IgD-negative memory B cell (primary cell): ENCODE measurements at regions not wholly inside any gene's neighbourhood (a gene's known extent, or its start where the extent isn't known, plus 50 kb on each side); places are given as distances from the start of the nearest gene placed in this dataset.
"Not testable (repeated sequence)": the region's sequence is repeated elsewhere in the genome, so short reads cannot be mapped to it uniquely, and the experiment has no call there.

Experiments
- H3K27ac Mint-ChIP-seq, 3 donors: one replicate each; pipeline ENCODE4 v1.8.0; 2020 to 2022; ENCODE audit warnings: mild to moderate bottlenecking in 3 of 3, mixed read lengths in 3 of 3, moderate library complexity in 1 of 3
- H3K27me3 Mint-ChIP-seq: one replicate; pipeline ENCODE4 v1.8.0; 2021; ENCODE audit warnings: mixed read lengths
- H3K36me3 Mint-ChIP-seq: one replicate; pipeline ENCODE4 v1.8.0; 2020; ENCODE audit warnings: mild to moderate bottlenecking, mixed read lengths
- H3K4me1 Mint-ChIP-seq, 3 donors: one replicate each; pipeline ENCODE4 v1.8.0; 2020 to 2022; ENCODE audit warnings: mixed read lengths in 3 of 3, mild to moderate bottlenecking in 1 of 3
- H3K4me3 Mint-ChIP-seq, 4 donors: one replicate each; pipeline ENCODE4 v1.8.0; 2020 to 2022; ENCODE audit warnings: mild to moderate bottlenecking in 4 of 4, mixed read lengths in 4 of 4, moderate library complexity in 3 of 4
- H3K9me3 Mint-ChIP-seq, 3 donors: one replicate each; pipeline ENCODE4 v1.8.0; 2020 to 2021; ENCODE audit warnings: mixed read lengths in 3 of 3, mild to moderate bottlenecking in 1 of 3

DNA sequence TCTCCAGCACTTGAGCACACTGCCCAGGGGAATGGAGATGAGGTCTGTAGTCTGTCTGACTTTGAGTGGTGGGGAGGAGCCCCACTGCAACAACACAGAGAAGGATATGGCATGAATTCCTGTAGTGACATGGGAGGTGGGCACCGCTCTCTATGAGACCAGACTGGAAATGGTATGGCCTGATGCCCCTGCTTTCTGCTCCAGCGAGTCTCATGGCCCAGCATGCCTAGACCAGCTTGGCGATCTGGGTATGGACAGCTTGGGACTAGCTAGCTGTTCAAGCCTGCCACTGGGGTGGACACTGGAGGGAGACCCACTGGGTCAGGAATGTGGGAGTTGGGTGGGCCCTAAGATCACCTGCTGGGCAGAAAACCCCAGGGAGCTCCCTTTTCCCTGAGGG is 477.8 kb upstream of the SEL1L start:
- Mint-ChIP-seq H3K27ac (no peak overlapping the region), H3K9me3 (peaks cover 3 to 21% (median 20%) of the 10 kb centered on the region in 3 donors), H3K27me3 (no peaks in the 10 kb centered on the region), H3K4me3 (no peak overlapping the region), H3K4me1 (no peaks in the 10 kb centered on the region), H3K36me3 (no peaks in the 10 kb centered on the region)

DNA sequence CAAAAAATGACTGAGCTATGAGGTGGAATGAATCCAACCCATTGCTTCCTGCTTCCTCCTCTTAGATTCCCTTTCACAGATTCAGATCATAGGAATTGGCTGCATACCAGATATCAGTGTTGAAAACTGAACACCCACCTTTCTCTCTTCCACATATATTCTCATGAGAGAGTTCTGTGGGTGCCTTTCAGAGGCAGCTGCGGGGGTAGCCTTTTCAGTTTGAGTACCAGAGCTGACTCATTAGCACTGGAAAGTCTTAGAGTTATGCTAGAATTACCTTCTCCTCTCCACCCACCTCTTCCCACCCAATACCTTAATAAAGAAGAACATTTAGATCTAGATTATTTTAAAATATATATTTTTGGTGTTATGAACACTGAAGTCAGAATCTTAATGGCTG is 495.4 kb upstream of the SEL1L start:
- peaks cover 2% of the 10 kb centered on the region for H3K36me3 Mint-ChIP-seq

GRCh38 chr14:82035397-82035796 is 501.7 kb upstream of the SEL1L start:
- Mint-ChIP-seq H3K4me1 (no peaks in the 10 kb centered on the region), H3K4me3 (no peak overlapping the region), H3K36me3 (no peaks in the 10 kb centered on the region), H3K27ac (no peak overlapping the region), H3K9me3 (peaks cover 0 to 5% (median 5%) of the 10 kb centered on the region in 3 donors), H3K27me3 (no peaks in the 10 kb centered on the region)

More for the DNA sequence above, 495.4 kb upstream of the SEL1L start:
- H3K27me3 Mint-ChIP-seq, result no peaks in the 10 kb centered on the region
- peaks cover 14 to 33% (median 16%) of the 10 kb centered on the region in 3 donors for H3K9me3 Mint-ChIP-seq
- H3K4me1 Mint-ChIP-seq, result no peaks in the 10 kb centered on the region
- no peak overlapping the region for H3K27ac Mint-ChIP-seq
- H3K4me3 Mint-ChIP-seq, result no peak overlapping the region

- not testable (repeated sequence) for H3K4me3 Mint-ChIP-seq, H3K27me3 Mint-ChIP-seq, H3K36me3 Mint-ChIP-seq, H3K4me1 Mint-ChIP-seq, H3K27ac Mint-ChIP-seq, H3K9me3 Mint-ChIP-seq
These were observed 504.4 kb upstream of the SEL1L start for GRCh38 chr14:82038066-82038465.

DNA sequence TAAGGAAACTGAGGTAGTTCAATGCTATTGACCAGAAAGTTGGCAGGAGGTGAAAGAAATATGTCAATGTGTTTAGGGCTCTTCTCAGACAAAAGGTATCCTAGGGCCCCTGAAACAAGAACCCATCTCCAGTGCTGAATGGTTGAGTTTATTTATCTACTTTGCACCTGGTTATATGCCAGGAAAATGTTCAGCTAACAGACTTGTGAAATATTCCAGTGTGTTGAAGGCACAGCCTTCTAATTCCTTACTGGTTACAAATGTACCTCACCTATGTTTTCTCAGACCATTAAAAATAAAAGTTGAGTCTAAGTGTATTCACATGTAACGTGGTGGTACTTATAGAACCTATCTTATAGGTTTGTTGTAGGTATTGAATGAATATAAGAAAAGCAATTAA is 511.7 kb upstream of the SEL1L start:
- Mint-ChIP-seq H3K27me3 (no peaks in the 10 kb centered on the region), H3K36me3 (no peaks in the 10 kb centered on the region), H3K27ac (no peak overlapping the region), H3K4me3 (no peak overlapping the region), H3K9me3 (peaks cover 2 to 16% (median 10%) of the 10 kb centered on the region in 3 donors), H3K4me1 (peaks cover 0 to 2% (median 0%) of the 10 kb centered on the region in 3 donors)

- no peaks in the 10 kb centered on the region for H3K27me3 Mint-ChIP-seq
- peaks cover 2 to 19% (median 6%) of the 10 kb centered on the region in 3 donors for H3K9me3 Mint-ChIP-seq
- no peaks in the 10 kb centered on the region for H3K36me3 Mint-ChIP-seq
- H3K4me3 Mint-ChIP-seq, result no peak overlapping the region
- H3K27ac Mint-ChIP-seq, result no peak overlapping the region
- peaks cover 0 to 2% (median 0%) of the 10 kb centered on the region in 3 donors for H3K4me1 Mint-ChIP-seq
These were observed 513.0 kb upstream of the SEL1L start for GRCh38 chr14:82046512-82047226.

GRCh38 chr14:82047777-82048470 is 514.3 kb upstream of the SEL1L start:
- Mint-ChIP-seq H3K4me1 (peaks cover 0 to 2% (median 0%) of the 10 kb centered on the region in 3 donors), H3K4me3 (no peak overlapping the region), H3K9me3 (peaks cover 2 to 18% (median 6%) of the 10 kb centered on the region in 3 donors), H3K27me3 (no peaks in the 10 kb centered on the region), H3K36me3 (no peaks in the 10 kb centered on the region), H3K27ac (no peak overlapping the region)

DNA sequence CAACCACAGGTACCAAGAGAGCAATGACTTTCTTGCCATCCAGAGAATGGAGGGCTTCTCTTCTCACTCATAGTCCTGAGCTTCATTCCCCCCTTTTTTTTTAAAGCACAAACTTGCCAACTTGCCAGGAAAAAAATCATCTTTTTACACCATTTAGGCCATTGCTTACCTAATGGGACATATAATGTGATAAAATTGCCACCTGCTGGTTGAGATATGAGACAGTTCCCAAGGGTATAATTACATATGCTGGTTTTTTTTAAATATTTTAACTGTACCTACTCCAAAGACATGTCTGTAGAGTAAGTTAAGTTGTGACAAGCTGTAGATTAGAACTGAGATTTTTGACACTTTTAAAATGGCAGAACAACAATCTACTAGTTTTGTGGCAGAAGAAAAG is 519.1 kb upstream of the SEL1L start:
- Mint-ChIP-seq H3K4me3 (no peak overlapping the region), H3K27ac (no peak overlapping the region), H3K27me3 (no peaks in the 10 kb centered on the region), H3K4me1 (peaks cover 0 to 2% (median 0%) of the 10 kb centered on the region in 3 donors), H3K36me3 (no peaks in the 10 kb centered on the region), H3K9me3 (peaks cover 0 to 14% (median 5%) of the 10 kb centered on the region in 3 donors)

GRCh38 chr14:82055515-82056115 is 522.0 kb upstream of the SEL1L start:
- peaks cover 0 to 13% (median 4%) of the 10 kb centered on the region in 3 donors for H3K9me3 Mint-ChIP-seq
- no peak overlapping the region for H3K4me3 Mint-ChIP-seq
- no peaks in the 10 kb centered on the region for H3K36me3 Mint-ChIP-seq
- no peaks in the 10 kb centered on the region for H3K4me1 Mint-ChIP-seq
- no peak overlapping the region for H3K27ac Mint-ChIP-seq
- H3K27me3 Mint-ChIP-seq, result no peaks in the 10 kb centered on the region

DNA sequence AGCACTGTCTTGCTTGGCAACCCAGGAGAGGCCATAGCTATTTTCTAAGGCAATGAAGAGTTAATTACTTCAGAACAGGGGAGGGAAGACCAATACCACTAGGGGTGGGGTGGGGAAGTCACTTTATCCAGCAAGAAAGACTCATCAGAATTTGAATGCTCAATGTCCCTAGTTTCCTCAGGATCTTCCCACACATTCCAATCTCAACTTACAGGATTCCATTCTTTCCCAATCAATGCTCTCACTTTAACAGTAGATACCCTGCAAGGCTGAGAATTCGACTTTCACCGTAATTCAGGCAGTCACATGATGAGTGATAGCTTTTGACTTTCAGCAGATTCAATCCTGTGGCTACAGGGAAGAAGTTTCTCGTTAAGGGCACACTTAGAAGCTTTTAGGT is 526.6 kb upstream of the SEL1L start:
- H3K27ac Mint-ChIP-seq, result no peak overlapping the region
- no peaks in the 10 kb centered on the region for H3K4me1 Mint-ChIP-seq
- no peak overlapping the region for H3K4me3 Mint-ChIP-seq
- H3K9me3 Mint-ChIP-seq, result peaks cover 4 to 29% (median 4%) of the 10 kb centered on the region in 3 donors
- no peaks in the 10 kb centered on the region for H3K27me3 Mint-ChIP-seq
- no peaks in the 10 kb centered on the region for H3K36me3 Mint-ChIP-seq

- Mint-ChIP-seq H3K9me3 (peaks cover 2 to 11% (median 11%) of the 10 kb centered on the region in 3 donors), H3K36me3 (peaks cover 3% of the 10 kb centered on the region), H3K27me3 (no peaks in the 10 kb centered on the region)
These were observed 533.7 kb upstream of the SEL1L start for GRCh38 chr14:82067221-82067875.

GRCh38 chr14:82070040-82070439 is 536.4 kb upstream of the SEL1L start:
- H3K27me3 Mint-ChIP-seq, result no peaks in the 10 kb centered on the region
- H3K36me3 Mint-ChIP-seq, result peaks cover 3% of the 10 kb centered on the region
- no peak overlapping the region for H3K4me3 Mint-ChIP-seq
- H3K4me1 Mint-ChIP-seq, result no peaks in the 10 kb centered on the region
- H3K27ac Mint-ChIP-seq, result peak overlapping the region in 1 of 3 donors; percentile 13
- H3K9me3 Mint-ChIP-seq, result peaks cover 0 to 8% (median 2%) of the 10 kb centered on the region in 3 donors

More at GRCh38 chr14:82067221-82067875, 533.7 kb upstream of the SEL1L start:
- no peaks in the 10 kb centered on the region for H3K4me1 Mint-ChIP-seq
- H3K4me3 Mint-ChIP-seq, result no peak overlapping the region
- H3K27ac Mint-ChIP-seq, result no peak overlapping the region

GRCh38 chr14:82070753-82071152 is 537.1 kb upstream of the SEL1L start:
- Mint-ChIP-seq H3K9me3 (peaks cover 2 to 5% (median 4%) of the 10 kb centered on the region in 3 donors), H3K4me3 (no peak overlapping the region), H3K27ac (no peak overlapping the region), H3K36me3 (peaks cover 3% of the 10 kb centered on the region), H3K27me3 (no peaks in the 10 kb centered on the region), H3K4me1 (no peaks in the 10 kb centered on the region)

GRCh38 chr14:82073547-82073946 is 539.9 kb upstream of the SEL1L start:
- H3K36me3 Mint-ChIP-seq, result no peaks in the 10 kb centered on the region
- peaks cover 0 to 5% (median 2%) of the 10 kb centered on the region in 3 donors for H3K9me3 Mint-ChIP-seq
- H3K4me3 Mint-ChIP-seq, result peak overlapping the region in 1 of 4 donors; percentile 3
- no peaks in the 10 kb centered on the region for H3K4me1 Mint-ChIP-seq
- no peak overlapping the region for H3K27ac Mint-ChIP-seq
- no peaks in the 10 kb centered on the region for H3K27me3 Mint-ChIP-seq

DNA sequence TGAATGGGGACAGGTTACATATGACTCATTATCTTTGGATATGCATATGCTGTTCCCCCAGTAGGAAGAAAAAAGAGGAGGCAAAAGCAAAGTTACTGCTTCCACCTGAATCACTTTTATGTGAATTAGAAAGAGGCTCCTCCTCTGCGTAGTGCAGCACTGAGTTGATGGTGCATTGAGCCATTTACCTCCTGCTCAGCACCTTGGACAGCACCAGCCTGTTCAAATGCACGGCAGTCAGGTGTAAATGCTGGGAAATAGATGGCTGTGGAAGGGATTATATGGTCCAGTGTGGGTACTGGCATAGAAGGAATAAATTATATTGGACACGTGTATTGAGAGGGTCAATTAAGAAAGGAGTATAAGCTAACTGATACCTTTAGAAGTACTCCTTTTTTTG is 541.9 kb upstream of the SEL1L start:
- Mint-ChIP-seq H3K27me3 (no peaks in the 10 kb centered on the region), H3K27ac (peak overlapping the region in 1 of 3 donors; percentile 77), H3K4me3 (no peak overlapping the region), H3K9me3 (peaks cover 0 to 10% (median 3%) of the 10 kb centered on the region in 3 donors), H3K4me1 (no peaks in the 10 kb centered on the region), H3K36me3 (no peaks in the 10 kb centered on the region)
